ENCODE measurements at regions not wholly inside any gene's neighbourhood (a gene's known extent, or its start where the extent isn't known, plus 50 kb on each side); places are given as distances from the start of the nearest gene placed in this dataset.

DNA sequence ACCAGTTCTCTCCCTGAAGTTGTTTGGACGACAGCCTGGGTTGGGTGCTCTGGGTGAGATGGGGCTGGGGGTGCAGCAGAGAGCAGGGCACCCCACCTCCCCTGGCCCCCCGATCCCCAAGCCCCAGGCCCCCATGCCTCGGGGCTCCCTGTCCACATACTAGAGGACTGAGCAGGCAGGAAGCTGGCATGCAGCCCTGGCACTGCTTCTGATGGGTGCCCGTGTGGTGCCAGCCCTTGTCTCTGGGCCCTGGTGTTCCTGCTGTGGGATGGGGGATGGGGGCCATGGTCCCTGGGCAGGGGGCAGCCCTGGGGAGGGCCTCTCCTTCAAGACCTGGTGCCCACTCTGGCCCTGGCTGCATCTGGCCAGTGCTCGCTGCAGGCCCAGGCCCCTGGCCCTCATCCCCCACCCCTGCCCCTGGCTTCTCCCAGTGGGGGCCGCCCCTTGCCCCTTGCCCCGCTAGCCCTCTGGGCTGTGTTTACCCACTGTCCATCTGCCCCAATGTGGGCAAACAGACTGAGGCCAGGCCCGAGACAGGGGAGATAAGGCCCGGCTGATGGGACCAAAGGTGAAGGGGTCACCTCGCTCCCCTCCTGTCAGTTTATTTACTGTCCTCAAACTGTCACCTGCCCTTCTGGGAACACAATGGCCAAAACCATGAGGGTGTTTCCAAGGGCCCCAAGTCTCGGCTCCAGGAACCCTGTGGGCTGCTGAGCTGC, 67.3 kb upstream of the RXRA start:
- TF ChIP-seq, protein P1, sequence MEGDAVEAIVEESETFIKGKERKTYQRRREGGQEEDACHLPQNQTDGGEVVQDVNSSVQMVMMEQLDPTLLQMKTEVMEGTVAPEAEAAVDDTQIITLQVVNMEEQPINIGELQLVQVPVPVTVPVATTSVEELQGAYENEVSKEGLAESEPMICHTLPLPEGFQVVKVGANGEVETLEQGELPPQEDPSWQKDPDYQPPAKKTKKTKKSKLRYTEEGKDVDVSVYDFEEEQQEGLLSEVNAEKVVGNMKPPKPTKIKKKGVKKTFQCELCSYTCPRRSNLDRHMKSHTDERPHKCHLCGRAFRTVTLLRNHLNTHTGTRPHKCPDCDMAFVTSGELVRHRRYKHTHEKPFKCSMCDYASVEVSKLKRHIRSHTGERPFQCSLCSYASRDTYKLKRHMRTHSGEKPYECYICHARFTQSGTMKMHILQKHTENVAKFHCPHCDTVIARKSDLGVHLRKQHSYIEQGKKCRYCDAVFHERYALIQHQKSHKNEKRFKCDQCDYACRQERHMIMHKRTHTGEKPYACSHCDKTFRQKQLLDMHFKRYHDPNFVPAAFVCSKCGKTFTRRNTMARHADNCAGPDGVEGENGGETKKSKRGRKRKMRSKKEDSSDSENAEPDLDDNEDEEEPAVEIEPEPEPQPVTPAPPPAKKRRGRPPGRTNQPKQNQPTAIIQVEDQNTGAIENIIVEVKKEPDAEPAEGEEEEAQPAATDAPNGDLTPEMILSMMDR (conservative IDR thresholded peaks at IDR 0.05 in 1 of 2, IDR thresholded peaks at IDR 0.05 in 1 of 2; ENCODE audit: extremely low read depth in 1 of 2, insufficient read depth in 1 of 2, low read depth in 1 of 2, low read length in 2 of 2): no peak
- TF ChIP-seq EZH2 (IDR thresholded peaks at IDR 0.05; ENCODE audit: borderline replicate concordance, low read length): no peak
